Uterus (tissue), 2 donors: ENCODE measurements at regions not wholly inside any gene's neighbourhood (a gene's known extent, or its start where the extent isn't known, plus 50 kb on each side); places are given as distances from the start of the nearest gene placed in this dataset.

ENCODE experiments used
- POLR2A ChIP-seq, 2 donors: fragments of 450-650 bp; IDR thresholded peaks; one replicate each; pipeline ENCODE4 v1.6.1; 2016; ENCODE audit warnings: antibody characterized with exemption in 2 of 2, mild to moderate bottlenecking in 1 of 2, moderate library complexity in 1 of 2
- TF ChIP-seq, protein P1 (sequence below), 4 experiments: fragments of 200-600 bp in 2 of 4; fragments of 450-650 bp in 2 of 4; sonication (generic) in 2 of 4; IDR thresholded peaks; one replicate each; pipeline ENCODE4 v1.5.1; 2016 to 2019; ENCODE audit warnings: antibody characterized with exemption in 4 of 4, mild to moderate bottlenecking in 2 of 4, moderate library complexity in 1 of 4

DNA sequence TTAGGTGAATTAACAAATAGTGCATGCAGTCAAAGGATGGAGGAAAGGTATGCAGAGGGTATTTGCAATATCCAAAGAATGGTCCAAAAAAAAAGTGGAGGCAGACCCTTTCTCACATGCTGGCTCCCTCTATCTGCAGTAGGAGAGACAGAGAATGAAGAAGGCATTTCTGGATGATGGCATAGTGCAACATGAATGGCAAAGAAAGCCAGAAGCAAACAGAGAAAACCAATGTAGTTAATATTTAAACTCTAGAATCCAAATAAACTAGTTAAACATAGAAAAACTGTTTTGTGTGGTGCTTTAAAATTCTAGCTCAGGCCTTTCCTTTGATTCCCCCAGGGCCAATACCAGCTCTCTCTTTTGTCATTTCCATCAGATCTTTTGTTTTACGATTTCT lies 403.1 kb upstream of the WWC1 start:
- TF ChIP-seq, protein P1, sequence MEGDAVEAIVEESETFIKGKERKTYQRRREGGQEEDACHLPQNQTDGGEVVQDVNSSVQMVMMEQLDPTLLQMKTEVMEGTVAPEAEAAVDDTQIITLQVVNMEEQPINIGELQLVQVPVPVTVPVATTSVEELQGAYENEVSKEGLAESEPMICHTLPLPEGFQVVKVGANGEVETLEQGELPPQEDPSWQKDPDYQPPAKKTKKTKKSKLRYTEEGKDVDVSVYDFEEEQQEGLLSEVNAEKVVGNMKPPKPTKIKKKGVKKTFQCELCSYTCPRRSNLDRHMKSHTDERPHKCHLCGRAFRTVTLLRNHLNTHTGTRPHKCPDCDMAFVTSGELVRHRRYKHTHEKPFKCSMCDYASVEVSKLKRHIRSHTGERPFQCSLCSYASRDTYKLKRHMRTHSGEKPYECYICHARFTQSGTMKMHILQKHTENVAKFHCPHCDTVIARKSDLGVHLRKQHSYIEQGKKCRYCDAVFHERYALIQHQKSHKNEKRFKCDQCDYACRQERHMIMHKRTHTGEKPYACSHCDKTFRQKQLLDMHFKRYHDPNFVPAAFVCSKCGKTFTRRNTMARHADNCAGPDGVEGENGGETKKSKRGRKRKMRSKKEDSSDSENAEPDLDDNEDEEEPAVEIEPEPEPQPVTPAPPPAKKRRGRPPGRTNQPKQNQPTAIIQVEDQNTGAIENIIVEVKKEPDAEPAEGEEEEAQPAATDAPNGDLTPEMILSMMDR (IDR thresholded peaks at IDR 0.05), result no peak
- no peak for TF ChIP-seq POLR2A (IDR thresholded peaks at IDR 0.05)
